Suprapubic skin (tissue), 4 donors: ENCODE measurements at regions not wholly inside any gene's neighbourhood (a gene's known extent, or its start where the extent isn't known, plus 50 kb on each side); places are given as distances from the start of the nearest gene placed in this dataset.

Experiments used
- DNase-seq, 2 donors: peaks; one replicate each; pipeline ENCODE4 v3.0.0-alpha.2; 2019; ENCODE audit warnings: low spot score in 2 of 2
- H3K27ac ChIP-seq: fragments of 200-600 bp; sonication (generic); one replicate; pipeline ENCODE4 v1.5.1; 2019
- H3K27me3 ChIP-seq: fragments of 200-600 bp; sonication (generic); one replicate; pipeline ENCODE4 v1.5.1; 2019
- H3K36me3 ChIP-seq: fragments of 200-600 bp; sonication (generic); one replicate; pipeline ENCODE4 v1.5.1; 2019
- H3K4me1 ChIP-seq: fragments of 200-600 bp; sonication (generic); one replicate; pipeline ENCODE4 v1.5.1; 2019
- H3K4me3 ChIP-seq: fragments of 200-600 bp; sonication (generic); one replicate; pipeline ENCODE4 v1.5.1; 2019; ENCODE audit warnings: mild to moderate bottlenecking
- H3K9me3 ChIP-seq: fragments of 200-600 bp; sonication (generic); one replicate; pipeline ENCODE4 v1.5.1; 2019
- CTCF ChIP-seq, 2 donors: fragments of 200-600 bp in 1 of 2; fragments of 450-650 bp in 1 of 2; sonication (generic) in 1 of 2; IDR thresholded peaks; one replicate each; pipeline ENCODE4 v1.5.1; 2016 to 2019; ENCODE audit warnings: antibody characterized with exemption in 2 of 2, mild to moderate bottlenecking in 1 of 2, moderate library complexity in 1 of 2
- EP300 ChIP-seq: sonication (generic); formaldehyde crosslinking; IDR thresholded peaks from one replicate; pipeline ENCODE4 v1.6.1; 2017; ENCODE audit warnings: antibody characterized with exemption
- POLR2A ChIP-seq, 2 donors: fragments of 450-650 bp; IDR thresholded peaks; one replicate each; pipeline ENCODE4 v1.6.1; 2017; ENCODE audit warnings: antibody characterized with exemption in 2 of 2, mild to moderate bottlenecking in 2 of 2, moderate library complexity in 2 of 2
- POLR2AphosphoS5 ChIP-seq, 3 donors: sonication (generic); formaldehyde crosslinking; IDR thresholded peaks; one replicate each; pipeline ENCODE4 v1.6.1; 2017; ENCODE audit warnings: antibody characterized with exemption in 3 of 3
- WGBS: methylation state at CpG from one replicate; pipeline ENCODE4 v1.1.5; 2018; 5-methylcytosine and 5-hydroxymethylcytosine counted together

GRCh38 chr11:134598368-134598767 is 186.3 kb upstream of the B3GAT1 start:
- WGBS: 81% methylated on average over 5 of the region's 5 CpGs
- H3K4me1 ChIP-seq: no peaks in the 10 kb centered on the region
- H3K9me3 ChIP-seq: no peaks in the 10 kb centered on the region
- H3K36me3 ChIP-seq: no peaks in the 10 kb centered on the region
- peaks cover 3% of the 10 kb centered on the region for H3K27me3 ChIP-seq
- no peak for TF ChIP-seq POLR2AphosphoS5 (IDR thresholded peaks at IDR 0.05)
- TF ChIP-seq EP300: no peak
- TF ChIP-seq CTCF (IDR thresholded peaks at IDR 0.05): no peak
- TF ChIP-seq POLR2A (IDR thresholded peaks at IDR 0.05): no peak
- no peak overlapping the region for H3K4me3 ChIP-seq
- peak in 1 of 2 donors; percentile 20 for DNase-seq
- no peak overlapping the region for H3K27ac ChIP-seq

GRCh38 chr11:134597452-134597851 is 185.4 kb upstream of the B3GAT1 start:
- WGBS: 100% methylated on average over 3 of the region's 8 CpGs
- H3K9me3 ChIP-seq: no peaks in the 10 kb centered on the region
- no peaks in the 10 kb centered on the region for H3K36me3 ChIP-seq
- peak in 1 of 2 donors; percentile 47 for DNase-seq
- no peak overlapping the region for H3K4me3 ChIP-seq
- H3K27ac ChIP-seq: no peak overlapping the region
- TF ChIP-seq EP300: no peak
- no peak for TF ChIP-seq POLR2A (IDR thresholded peaks at IDR 0.05)
- TF ChIP-seq CTCF (IDR thresholded peaks at IDR 0.05): no peak
- TF ChIP-seq POLR2AphosphoS5 (IDR thresholded peaks at IDR 0.05): no peak
- peaks cover 3% of the 10 kb centered on the region for H3K27me3 ChIP-seq
- H3K4me1 ChIP-seq: no peaks in the 10 kb centered on the region

GRCh38 chr11:134596404-134596803 is 184.4 kb upstream of the B3GAT1 start:
- WGBS: 93% methylated on average over 3 of the region's 3 CpGs
- Histone ChIP-seq H3K27me3 (peaks cover 3% of the 10 kb centered on the region), H3K36me3 (no peaks in the 10 kb centered on the region), H3K27ac (no peak overlapping the region), H3K9me3 (no peaks in the 10 kb centered on the region), H3K4me1 (no peaks in the 10 kb centered on the region), H3K4me3 (no peak overlapping the region)
- peak in 1 of 2 donors; percentile 6 for DNase-seq
- no peak for TF ChIP-seq POLR2A (IDR thresholded peaks at IDR 0.05)
- no peak for TF ChIP-seq CTCF (IDR thresholded peaks at IDR 0.05)
- no peak for TF ChIP-seq EP300
- no peak for TF ChIP-seq POLR2AphosphoS5 (IDR thresholded peaks at IDR 0.05)

GRCh38 chr11:134592391-134592990 is 180.4 kb upstream of the B3GAT1 start:
- no peaks in the 10 kb centered on the region for H3K4me1 ChIP-seq
- H3K27me3 ChIP-seq: peaks cover 8% of the 10 kb centered on the region
- H3K36me3 ChIP-seq: no peaks in the 10 kb centered on the region
- TF ChIP-seq CTCF (IDR thresholded peaks at IDR 0.05) (peak in 1 of 2 donors; percentile 30), POLR2A (IDR thresholded peaks at IDR 0.05) (no peak), EP300 (no peak)
- H3K27ac ChIP-seq: no peak overlapping the region
- no peak overlapping the region for H3K4me3 ChIP-seq
- no peak for DNase-seq
- H3K9me3 ChIP-seq: no peaks in the 10 kb centered on the region

- 81% methylated on average over 3 of the region's 3 CpGs for WGBS
- Histone ChIP-seq H3K27ac (no peak overlapping the region), H3K9me3 (no peaks in the 10 kb centered on the region), H3K27me3 (peaks cover 7% of the 10 kb centered on the region), H3K4me3 (no peak overlapping the region), H3K36me3 (no peaks in the 10 kb centered on the region), H3K4me1 (no peaks in the 10 kb centered on the region)
- no peak for DNase-seq
- TF ChIP-seq EP300 (no peak), CTCF (IDR thresholded peaks at IDR 0.05) (no peak), POLR2A (IDR thresholded peaks at IDR 0.05) (no peak), POLR2AphosphoS5 (IDR thresholded peaks at IDR 0.05) (no peak)
Measured at GRCh38 chr11:134591338-134591737, 179.3 kb upstream of the B3GAT1 start.
